ENCODE measurements at regions not wholly inside any gene's neighbourhood (a gene's known extent, or its start where the extent isn't known, plus 50 kb on each side); places are given as distances from the start of the nearest gene placed in this dataset.

GRCh38 chr3:30107531-30107930 is 498.9 kb upstream of the TGFBR2 start:
- TF ChIP-seq CTCF (IDR thresholded peaks at IDR 0.05) (no peak), POLR2AphosphoS5 (IDR thresholded peaks at IDR 0.05) (no peak), POLR2A (IDR thresholded peaks at IDR 0.05) (no peak), EP300 (IDR thresholded peaks at IDR 0.05) (no peak)

All from sigmoid colon (tissue), 4 donors.